ENCODE measurements at regions not wholly inside any gene's neighbourhood (a gene's known extent, or its start where the extent isn't known, plus 50 kb on each side); places are given as distances from the start of the nearest gene placed in this dataset.

DNA sequence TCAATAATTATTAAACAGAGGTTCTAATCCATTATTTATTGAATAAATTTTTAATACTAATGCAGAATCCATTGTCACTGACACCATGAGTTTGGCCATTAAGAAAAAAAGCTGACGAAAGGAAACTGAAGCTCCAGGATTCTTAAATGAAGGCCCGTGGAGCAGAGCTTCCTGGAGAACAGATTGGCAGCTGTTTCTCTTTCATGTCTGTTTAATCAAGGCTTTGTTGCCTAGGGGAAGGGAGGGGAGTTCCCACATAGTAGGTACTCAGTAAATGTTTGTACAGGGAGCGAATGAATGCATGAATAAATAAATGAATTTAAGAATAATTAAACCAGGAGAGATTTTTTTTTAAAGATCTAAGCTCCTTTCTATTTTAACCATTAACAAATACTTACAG is 315.1 kb upstream of the KLHL29 start:
- TF ChIP-seq, protein P1, sequence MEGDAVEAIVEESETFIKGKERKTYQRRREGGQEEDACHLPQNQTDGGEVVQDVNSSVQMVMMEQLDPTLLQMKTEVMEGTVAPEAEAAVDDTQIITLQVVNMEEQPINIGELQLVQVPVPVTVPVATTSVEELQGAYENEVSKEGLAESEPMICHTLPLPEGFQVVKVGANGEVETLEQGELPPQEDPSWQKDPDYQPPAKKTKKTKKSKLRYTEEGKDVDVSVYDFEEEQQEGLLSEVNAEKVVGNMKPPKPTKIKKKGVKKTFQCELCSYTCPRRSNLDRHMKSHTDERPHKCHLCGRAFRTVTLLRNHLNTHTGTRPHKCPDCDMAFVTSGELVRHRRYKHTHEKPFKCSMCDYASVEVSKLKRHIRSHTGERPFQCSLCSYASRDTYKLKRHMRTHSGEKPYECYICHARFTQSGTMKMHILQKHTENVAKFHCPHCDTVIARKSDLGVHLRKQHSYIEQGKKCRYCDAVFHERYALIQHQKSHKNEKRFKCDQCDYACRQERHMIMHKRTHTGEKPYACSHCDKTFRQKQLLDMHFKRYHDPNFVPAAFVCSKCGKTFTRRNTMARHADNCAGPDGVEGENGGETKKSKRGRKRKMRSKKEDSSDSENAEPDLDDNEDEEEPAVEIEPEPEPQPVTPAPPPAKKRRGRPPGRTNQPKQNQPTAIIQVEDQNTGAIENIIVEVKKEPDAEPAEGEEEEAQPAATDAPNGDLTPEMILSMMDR (IDR thresholded peaks at IDR 0.05) = no peak
- TF ChIP-seq POLR2A (IDR thresholded peaks at IDR 0.05) = no peak

All from vagina (tissue), 2 donors.